ENCODE measurements at regions not wholly inside any gene's neighbourhood (a gene's known extent, or its start where the extent isn't known, plus 50 kb on each side); places are given as distances from the start of the nearest gene placed in this dataset.

DNA sequence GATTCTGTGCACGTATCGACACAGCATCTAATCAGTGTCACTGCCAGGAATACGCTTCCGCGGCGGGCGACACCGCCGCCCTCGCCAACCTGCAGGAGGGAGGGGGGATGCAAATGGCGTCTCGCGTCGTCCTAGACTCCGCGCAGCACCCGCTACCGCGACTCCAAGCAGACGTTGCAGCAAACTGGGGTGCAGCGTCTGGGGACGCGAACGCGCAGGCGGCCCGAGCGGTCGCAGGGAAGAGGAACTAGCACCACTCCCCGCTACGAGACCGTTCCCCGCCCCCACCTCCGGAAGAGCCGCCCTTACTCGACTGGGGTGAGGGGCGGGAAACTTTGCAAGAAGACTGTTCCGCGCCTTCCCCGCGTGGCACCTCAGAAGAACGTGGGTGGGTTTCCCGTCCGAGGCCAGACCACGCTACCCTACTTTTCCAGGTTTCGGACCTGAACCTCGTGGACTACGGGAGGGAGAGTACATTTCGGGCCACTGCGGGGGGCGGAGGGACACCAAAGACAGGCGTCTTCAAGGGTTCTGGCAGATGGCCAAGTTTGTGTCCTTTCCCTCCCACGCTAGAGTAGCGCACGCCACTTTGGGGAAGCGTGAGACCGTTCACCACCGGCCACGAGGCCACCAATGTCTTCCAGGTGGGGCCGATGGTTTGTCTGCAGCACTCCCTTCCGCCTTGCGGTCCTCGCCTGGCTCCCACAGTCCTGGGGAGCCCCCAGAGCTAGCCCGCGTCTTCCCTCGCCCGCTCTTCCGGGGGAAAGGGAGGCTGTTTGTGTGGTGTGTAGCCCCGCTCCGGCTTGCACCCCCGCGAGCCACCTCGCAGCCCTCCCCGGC, 78.0 kb upstream of the BCOR start (continued):
- TF ChIP-seq ARHGAP35 (CRISPR knock-in tag; IDR thresholded peaks at IDR 0.05; ENCODE audit: borderline replicate concordance) (no peak), PLRG1 (conservative IDR thresholded peaks at IDR 0.05) (no peak), HNRNPL (IDR thresholded peaks at IDR 0.05; ENCODE audit: low read depth, low read length) (0 out of 2 replicates have a peak, but pooled peaks have one; percentile 17), ZFY (CRISPR knock-in tag; IDR thresholded peaks at IDR 0.05) (peak; percentile 38), GABPB1 (CRISPR knock-in tag; IDR thresholded peaks at IDR 0.05) (peak; percentile 71; the same call in 1 of the 2 replicates), ELF4 (CRISPR knock-in tag; IDR thresholded peaks at IDR 0.05; ENCODE audit: borderline replicate concordance) (0 out of 2 replicates have a peak, but pooled peaks have one; percentile 42), YY1 (IDR thresholded peaks at IDR 0.05; ENCODE audit: insufficient read depth, insufficient replicate concordance, low read depth, low read length) (peak; percentile 74), ZNF703 (CRISPR knock-in tag; IDR thresholded peaks at IDR 0.05; ENCODE audit: borderline replicate concordance) (peak; percentile 26; the same call in 1 of the 2 replicates), NFKB2 (CRISPR knock-in tag; IDR thresholded peaks at IDR 0.05; ENCODE audit: borderline replicate concordance) (peak; percentile 48; the same call in 1 of the 2 replicates), ZNF441 (CRISPR knock-in tag; IDR thresholded peaks at IDR 0.05; ENCODE audit: borderline replicate concordance) (peak; percentile 25; the same call in 1 of the 2 replicates), MEIS1 (CRISPR knock-in tag; IDR thresholded peaks at IDR 0.05; ENCODE audit: borderline replicate concordance) (0 out of 2 replicates have a peak, but pooled peaks have one; percentile 31), ZNF331 (CRISPR knock-in tag; IDR thresholded peaks at IDR 0.05) (no peak), ZFP41 (CRISPR knock-in tag; IDR thresholded peaks at IDR 0.05; ENCODE audit: borderline replicate concordance) (peak; percentile 24; the same call in 1 of the 2 replicates), SYNCRIP (IDR thresholded peaks at IDR 0.05; ENCODE audit: insufficient read depth, low read depth, low read length) (no peak)
- TF ChIP-seq, protein P1, sequence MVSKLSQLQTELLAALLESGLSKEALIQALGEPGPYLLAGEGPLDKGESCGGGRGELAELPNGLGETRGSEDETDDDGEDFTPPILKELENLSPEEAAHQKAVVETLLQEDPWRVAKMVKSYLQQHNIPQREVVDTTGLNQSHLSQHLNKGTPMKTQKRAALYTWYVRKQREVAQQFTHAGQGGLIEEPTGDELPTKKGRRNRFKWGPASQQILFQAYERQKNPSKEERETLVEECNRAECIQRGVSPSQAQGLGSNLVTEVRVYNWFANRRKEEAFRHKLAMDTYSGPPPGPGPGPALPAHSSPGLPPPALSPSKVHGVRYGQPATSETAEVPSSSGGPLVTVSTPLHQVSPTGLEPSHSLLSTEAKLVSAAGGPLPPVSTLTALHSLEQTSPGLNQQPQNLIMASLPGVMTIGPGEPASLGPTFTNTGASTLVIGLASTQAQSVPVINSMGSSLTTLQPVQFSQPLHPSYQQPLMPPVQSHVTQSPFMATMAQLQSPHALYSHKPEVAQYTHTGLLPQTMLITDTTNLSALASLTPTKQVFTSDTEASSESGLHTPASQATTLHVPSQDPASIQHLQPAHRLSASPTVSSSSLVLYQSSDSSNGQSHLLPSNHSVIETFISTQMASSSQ (IDR thresholded peaks at IDR 0.05; ENCODE audit: low read depth), result no peak
- TF ChIP-seq, protein P1 (CRISPR knock-in tag; IDR thresholded peaks at IDR 0.05; ENCODE audit: borderline replicate concordance), result no peak; the same call in 1 of the 2 replicates
- TF ChIP-seq, protein P2, sequence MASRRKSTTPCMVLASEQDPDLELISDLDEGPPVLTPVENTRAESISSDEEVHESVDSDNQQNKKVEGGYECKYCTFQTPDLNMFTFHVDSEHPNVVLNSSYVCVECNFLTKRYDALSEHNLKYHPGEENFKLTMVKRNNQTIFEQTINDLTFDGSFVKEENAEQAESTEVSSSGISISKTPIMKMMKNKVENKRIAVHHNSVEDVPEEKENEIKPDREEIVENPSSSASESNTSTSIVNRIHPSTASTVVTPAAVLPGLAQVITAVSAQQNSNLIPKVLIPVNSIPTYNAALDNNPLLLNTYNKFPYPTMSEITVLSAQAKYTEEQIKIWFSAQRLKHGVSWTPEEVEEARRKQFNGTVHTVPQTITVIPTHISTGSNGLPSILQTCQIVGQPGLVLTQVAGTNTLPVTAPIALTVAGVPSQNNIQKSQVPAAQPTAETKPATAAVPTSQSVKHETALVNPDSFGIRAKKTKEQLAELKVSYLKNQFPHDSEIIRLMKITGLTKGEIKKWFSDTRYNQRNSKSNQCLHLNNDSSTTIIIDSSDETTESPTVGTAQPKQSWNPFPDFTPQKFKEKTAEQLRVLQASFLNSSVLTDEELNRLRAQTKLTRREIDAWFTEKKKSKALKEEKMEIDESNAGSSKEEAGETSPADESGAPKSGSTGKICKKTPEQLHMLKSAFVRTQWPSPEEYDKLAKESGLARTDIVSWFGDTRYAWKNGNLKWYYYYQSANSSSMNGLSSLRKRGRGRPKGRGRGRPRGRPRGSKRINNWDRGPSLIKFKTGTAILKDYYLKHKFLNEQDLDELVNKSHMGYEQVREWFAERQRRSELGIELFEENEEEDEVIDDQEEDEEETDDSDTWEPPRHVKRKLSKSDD (CRISPR knock-in tag; IDR thresholded peaks at IDR 0.05; ENCODE audit: low read depth), result peak; percentile 42; the same call in 1 of the 2 replicates
- TF ChIP-seq, protein P3, sequence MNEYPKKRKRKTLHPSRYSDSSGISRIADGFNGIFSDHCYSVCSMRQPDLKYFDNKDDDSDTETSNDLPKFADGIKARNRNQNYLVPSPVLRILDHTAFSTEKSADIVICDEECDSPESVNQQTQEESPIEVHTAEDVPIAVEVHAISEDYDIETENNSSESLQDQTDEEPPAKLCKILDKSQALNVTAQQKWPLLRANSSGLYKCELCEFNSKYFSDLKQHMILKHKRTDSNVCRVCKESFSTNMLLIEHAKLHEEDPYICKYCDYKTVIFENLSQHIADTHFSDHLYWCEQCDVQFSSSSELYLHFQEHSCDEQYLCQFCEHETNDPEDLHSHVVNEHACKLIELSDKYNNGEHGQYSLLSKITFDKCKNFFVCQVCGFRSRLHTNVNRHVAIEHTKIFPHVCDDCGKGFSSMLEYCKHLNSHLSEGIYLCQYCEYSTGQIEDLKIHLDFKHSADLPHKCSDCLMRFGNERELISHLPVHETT (CRISPR knock-in tag; conservative IDR thresholded peaks at IDR 0.05), result 0 out of 2 replicates have a peak, but pooled peaks have one; percentile 35
- TF ChIP-seq, protein P4, sequence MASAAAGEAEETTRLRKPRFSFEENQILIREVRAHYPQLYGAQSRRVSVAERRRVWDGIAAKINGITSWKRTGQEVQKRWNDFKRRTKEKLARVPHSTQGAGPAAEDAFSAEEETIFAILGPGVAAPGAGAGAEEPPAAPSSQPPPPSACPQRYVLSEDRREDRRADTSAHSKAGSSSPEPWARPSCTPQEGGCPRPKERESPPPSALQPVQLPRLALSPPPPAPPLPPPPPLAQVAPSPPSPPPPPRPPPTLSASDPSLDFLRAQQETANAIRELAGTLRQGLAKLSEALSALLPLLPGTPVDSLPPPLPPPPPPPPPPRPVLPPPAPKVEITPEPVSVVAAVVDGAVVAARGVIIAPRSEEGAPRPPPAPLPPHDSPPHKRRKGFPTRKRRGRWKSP (CRISPR knock-in tag; IDR thresholded peaks at IDR 0.05), result peak; percentile 54; the same call in 1 of the 2 replicates

Measured in HepG2 (cell line).